GM12878 (cell line): ENCODE measurements at regions not wholly inside any gene's neighbourhood (a gene's known extent, or its start where the extent isn't known, plus 50 kb on each side); places are given as distances from the start of the nearest gene placed in this dataset.

ENCODE experiments used
- JUNB ChIP-seq: IDR thresholded peaks from 2 replicates; pipeline ENCODE4 v1.6.1; 2016; ENCODE audit warnings: antibody characterized with exemption, mild to moderate bottlenecking
- KAT2A ChIP-seq: conservative IDR thresholded peaks from 2 replicates; pipeline ENCODE4 v1.6.1; 2011; ENCODE audit warnings: low read depth, low read length; ENCODE audit not compliant: control insufficient read depth
- MYC ChIP-seq: IDR thresholded peaks from 2 replicates; pipeline ENCODE4 v1.6.1; 2011; ENCODE audit warnings: mild to moderate bottlenecking, low read length, moderate library complexity, inconsistent platforms; ENCODE audit not compliant: insufficient read depth, insufficient replicate concordance, insufficient read length, severe bottlenecking
- POLR2AphosphoS2 ChIP-seq: IDR thresholded peaks from 2 replicates; pipeline ENCODE4 v1.6.1; 2011; ENCODE audit warnings: low read depth, mild to moderate bottlenecking, low read length, improper control_type of control experiment, moderate library complexity
- POU2F2 ChIP-seq: IDR thresholded peaks from 3 replicates; pipeline ENCODE4 v1.6.1; 2011; ENCODE audit warnings: low read depth, mild to moderate bottlenecking, low read length, borderline replicate concordance
- RAD21 ChIP-seq: IDR thresholded peaks from 2 replicates; pipeline ENCODE4 v1.6.1; 2011; ENCODE audit warnings: mild to moderate bottlenecking, low read depth, low read length, moderate library complexity; ENCODE audit not compliant: insufficient read depth
- TF ChIP-seq, protein P1 (sequence below), 3 experiments: IDR thresholded peaks in 2 of 3; conservative IDR thresholded peaks in 1 of 3; 2 replicates each; pipeline ENCODE4 v1.5.1; 2011; ENCODE audit warnings: low read depth in 3 of 3, low read length in 3 of 3, mild to moderate bottlenecking in 3 of 3, control low read depth in 2 of 3, moderate library complexity in 2 of 3, inconsistent platforms in 1 of 3, mixed read lengths in 1 of 3; ENCODE audit not compliant: control insufficient read depth in 2 of 3, insufficient read depth in 1 of 3; ENCODE audit errors: extremely low read depth in 1 of 3

DNA sequence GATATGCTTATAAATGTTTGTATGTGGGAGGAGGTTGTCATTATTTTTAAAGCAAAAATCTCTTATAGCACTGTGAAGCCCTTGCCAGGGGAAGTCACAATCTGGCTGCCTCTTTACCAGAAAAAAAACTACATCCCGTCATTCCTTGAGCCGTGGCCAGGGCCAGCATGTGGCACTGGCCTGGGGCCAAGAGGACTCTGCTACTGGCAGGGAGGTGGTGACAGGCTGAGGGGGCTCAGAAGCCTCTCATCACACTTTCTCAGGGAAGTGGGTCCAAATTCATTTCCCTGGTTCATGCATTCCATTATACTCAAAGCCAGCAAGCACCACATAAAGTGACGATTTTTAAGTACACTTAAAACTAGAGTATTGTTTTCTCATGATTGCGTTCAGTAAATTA is 457.3 kb downstream of the ZNF608 start:
- no peak for TF ChIP-seq POLR2AphosphoS2
- TF ChIP-seq MYC, result no peak
- TF ChIP-seq RAD21, result no peak
- no peak for TF ChIP-seq JUNB
- TF ChIP-seq KAT2A, result no peak
- TF ChIP-seq, protein P1, sequence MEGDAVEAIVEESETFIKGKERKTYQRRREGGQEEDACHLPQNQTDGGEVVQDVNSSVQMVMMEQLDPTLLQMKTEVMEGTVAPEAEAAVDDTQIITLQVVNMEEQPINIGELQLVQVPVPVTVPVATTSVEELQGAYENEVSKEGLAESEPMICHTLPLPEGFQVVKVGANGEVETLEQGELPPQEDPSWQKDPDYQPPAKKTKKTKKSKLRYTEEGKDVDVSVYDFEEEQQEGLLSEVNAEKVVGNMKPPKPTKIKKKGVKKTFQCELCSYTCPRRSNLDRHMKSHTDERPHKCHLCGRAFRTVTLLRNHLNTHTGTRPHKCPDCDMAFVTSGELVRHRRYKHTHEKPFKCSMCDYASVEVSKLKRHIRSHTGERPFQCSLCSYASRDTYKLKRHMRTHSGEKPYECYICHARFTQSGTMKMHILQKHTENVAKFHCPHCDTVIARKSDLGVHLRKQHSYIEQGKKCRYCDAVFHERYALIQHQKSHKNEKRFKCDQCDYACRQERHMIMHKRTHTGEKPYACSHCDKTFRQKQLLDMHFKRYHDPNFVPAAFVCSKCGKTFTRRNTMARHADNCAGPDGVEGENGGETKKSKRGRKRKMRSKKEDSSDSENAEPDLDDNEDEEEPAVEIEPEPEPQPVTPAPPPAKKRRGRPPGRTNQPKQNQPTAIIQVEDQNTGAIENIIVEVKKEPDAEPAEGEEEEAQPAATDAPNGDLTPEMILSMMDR (IDR thresholded peaks at IDR 0.05 in 2 of 3, conservative IDR thresholded peaks at IDR 0.05 in 1 of 3; ENCODE audit: control insufficient read depth in 2 of 3, extremely low read depth in 1 of 3, insufficient read depth in 1 of 3, low read depth in 3 of 3, low read length in 3 of 3), result no peak
- no peak for TF ChIP-seq POU2F2
